GM12864 (cell line): ENCODE measurements at regions not wholly inside any gene's neighbourhood (a gene's known extent, or its start where the extent isn't known, plus 50 kb on each side); places are given as distances from the start of the nearest gene placed in this dataset.

Experiments
- DNase-seq: peaks from one replicate; pipeline ENCODE4 v3.0.0-alpha.2; 2011; ENCODE audit warnings: low read depth
- H3K4me3 ChIP-seq: 2 replicates; pipeline ENCODE4 v1.5.1; 2011; ENCODE audit warnings: mild to moderate bottlenecking, low read depth, low read length, control low read depth
- CTCF ChIP-seq: IDR thresholded peaks from 2 replicates; pipeline ENCODE4 v1.5.1; 2011; ENCODE audit warnings: low read depth, mild to moderate bottlenecking, moderate library complexity, low read length, control low read depth, inconsistent platforms; ENCODE audit errors: missing control alignments

GRCh38 chr13:21984156-21984555 is 313.3 kb downstream of the FGF9 start:
- H3K4me3 ChIP-seq = no peak overlapping the region
- TF ChIP-seq CTCF = no peak
- DNase-seq = no peak

- no peak for TF ChIP-seq CTCF
- no peak overlapping the region for H3K4me3 ChIP-seq
- DNase-seq = no peak
Measured at GRCh38 chr13:21986602-21987001, 315.7 kb downstream of the FGF9 start.

GRCh38 chr13:21987793-21988192 is 316.9 kb downstream of the FGF9 start:
- DNase-seq = no peak
- H3K4me3 ChIP-seq = no peak overlapping the region
- no peak for TF ChIP-seq CTCF

GRCh38 chr13:21988624-21989023 is 317.8 kb downstream of the FGF9 start:
- TF ChIP-seq CTCF = no peak
- no peak overlapping the region for H3K4me3 ChIP-seq
- no peak for DNase-seq

- no peak for DNase-seq
- TF ChIP-seq CTCF = no peak
- no peak overlapping the region for H3K4me3 ChIP-seq
Measured at GRCh38 chr13:21996049-21996448, 325.2 kb downstream of the FGF9 start.

- no peak for DNase-seq
- no peak for TF ChIP-seq CTCF
Measured at GRCh38 chr13:21997726-21998125, 326.9 kb downstream of the FGF9 start.

GRCh38 chr13:21998279-21998990 is 327.6 kb downstream of the FGF9 start:
- no peak for DNase-seq
- TF ChIP-seq CTCF = no peak
- no peak overlapping the region for H3K4me3 ChIP-seq

More at GRCh38 chr13:21997726-21998125, 326.9 kb downstream of the FGF9 start:
- no peak overlapping the region for H3K4me3 ChIP-seq
